Ovary (tissue), 3 donors: ENCODE measurements at regions not wholly inside any gene's neighbourhood (a gene's known extent, or its start where the extent isn't known, plus 50 kb on each side); places are given as distances from the start of the nearest gene placed in this dataset.

Source experiments
- POLR2A ChIP-seq: fragments of 450-650 bp; IDR thresholded peaks from one replicate; pipeline ENCODE4 v1.6.1; 2017; ENCODE audit warnings: antibody characterized with exemption, mild to moderate bottlenecking, moderate library complexity
- TF ChIP-seq, protein P1 (sequence below), 3 donors: fragments of 450-650 bp in 2 of 3; fragments of 200-600 bp in 1 of 3; IDR thresholded peaks; one replicate each; pipeline versions ENCODE4 v1.5.1 to v1.8.0; 2016 to 2022; ENCODE audit warnings: antibody characterized with exemption in 3 of 3, mild to moderate bottlenecking in 1 of 3
- donor health status: DM: no; HTN: no; CAD: no.

DNA sequence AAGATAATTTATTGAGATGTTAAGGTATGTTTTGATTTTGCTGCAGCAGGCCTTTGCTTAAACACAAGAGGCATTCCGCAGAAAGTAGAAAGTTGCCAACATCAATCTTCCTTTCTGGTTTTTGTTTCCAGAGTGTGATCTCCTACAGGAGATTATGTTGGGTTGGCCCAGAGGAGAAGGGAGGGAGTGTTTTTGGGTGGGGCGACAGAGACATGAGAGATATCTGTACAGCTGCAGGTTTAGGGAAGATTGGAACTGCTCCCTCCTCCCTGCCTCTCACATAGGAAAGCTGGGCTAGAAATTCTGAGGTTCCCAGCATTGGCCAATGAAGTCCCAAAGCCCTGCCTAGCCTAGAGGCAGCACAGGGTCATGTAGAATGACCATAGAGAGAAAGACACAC, 211.0 kb downstream of the CEMIP2 start:
- no peak for TF ChIP-seq POLR2A
- TF ChIP-seq, protein P1, sequence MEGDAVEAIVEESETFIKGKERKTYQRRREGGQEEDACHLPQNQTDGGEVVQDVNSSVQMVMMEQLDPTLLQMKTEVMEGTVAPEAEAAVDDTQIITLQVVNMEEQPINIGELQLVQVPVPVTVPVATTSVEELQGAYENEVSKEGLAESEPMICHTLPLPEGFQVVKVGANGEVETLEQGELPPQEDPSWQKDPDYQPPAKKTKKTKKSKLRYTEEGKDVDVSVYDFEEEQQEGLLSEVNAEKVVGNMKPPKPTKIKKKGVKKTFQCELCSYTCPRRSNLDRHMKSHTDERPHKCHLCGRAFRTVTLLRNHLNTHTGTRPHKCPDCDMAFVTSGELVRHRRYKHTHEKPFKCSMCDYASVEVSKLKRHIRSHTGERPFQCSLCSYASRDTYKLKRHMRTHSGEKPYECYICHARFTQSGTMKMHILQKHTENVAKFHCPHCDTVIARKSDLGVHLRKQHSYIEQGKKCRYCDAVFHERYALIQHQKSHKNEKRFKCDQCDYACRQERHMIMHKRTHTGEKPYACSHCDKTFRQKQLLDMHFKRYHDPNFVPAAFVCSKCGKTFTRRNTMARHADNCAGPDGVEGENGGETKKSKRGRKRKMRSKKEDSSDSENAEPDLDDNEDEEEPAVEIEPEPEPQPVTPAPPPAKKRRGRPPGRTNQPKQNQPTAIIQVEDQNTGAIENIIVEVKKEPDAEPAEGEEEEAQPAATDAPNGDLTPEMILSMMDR (IDR thresholded peaks at IDR 0.05): no peak
